NCI-H774 (cell line): ENCODE measurements at regions not wholly inside any gene's neighbourhood (a gene's known extent, or its start where the extent isn't known, plus 50 kb on each side); places are given as distances from the start of the nearest gene placed in this dataset.
"Not testable (repeated sequence)": the region's sequence is repeated elsewhere in the genome, so short reads cannot be mapped to it uniquely, and the experiment has no call there.

Experiments
- DNase-seq: peaks from one replicate; lab custom pipeline; 2025; lab: John Stamatoyannopoulos, UW

DNA sequence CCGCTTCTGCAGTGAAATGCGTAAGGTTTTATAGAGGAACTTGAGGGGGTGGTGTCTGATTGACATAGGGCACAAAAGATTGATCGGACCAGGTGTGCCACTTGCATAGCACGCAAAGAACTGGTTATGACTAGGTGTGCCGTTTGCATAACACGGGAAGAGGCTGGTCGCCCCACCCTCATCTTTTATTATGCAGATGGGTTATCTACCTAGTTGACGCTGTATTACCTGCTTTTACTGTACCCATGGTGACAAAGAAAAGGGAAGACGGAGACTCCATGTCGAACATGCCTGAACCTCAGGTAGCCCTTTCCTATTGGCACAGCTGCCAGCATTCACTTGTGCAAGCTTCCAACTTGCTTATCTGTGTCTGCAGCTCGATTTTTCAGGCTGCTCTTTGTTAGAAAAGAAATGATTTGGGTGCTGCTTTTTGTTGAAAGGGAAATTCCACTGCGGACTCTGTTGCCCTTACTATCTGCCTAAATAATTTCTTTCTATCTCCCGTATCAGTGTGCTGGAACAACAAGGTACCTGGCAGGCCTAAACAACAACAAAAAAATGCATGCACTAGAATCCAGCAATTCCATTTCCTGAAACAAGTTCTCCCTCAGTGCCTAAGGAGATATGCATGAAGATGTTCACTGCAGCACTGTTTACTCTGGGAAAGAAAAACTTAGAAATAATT lies 194.4 kb upstream of the KAZN start:
- no peak for DNase-seq

DNA sequence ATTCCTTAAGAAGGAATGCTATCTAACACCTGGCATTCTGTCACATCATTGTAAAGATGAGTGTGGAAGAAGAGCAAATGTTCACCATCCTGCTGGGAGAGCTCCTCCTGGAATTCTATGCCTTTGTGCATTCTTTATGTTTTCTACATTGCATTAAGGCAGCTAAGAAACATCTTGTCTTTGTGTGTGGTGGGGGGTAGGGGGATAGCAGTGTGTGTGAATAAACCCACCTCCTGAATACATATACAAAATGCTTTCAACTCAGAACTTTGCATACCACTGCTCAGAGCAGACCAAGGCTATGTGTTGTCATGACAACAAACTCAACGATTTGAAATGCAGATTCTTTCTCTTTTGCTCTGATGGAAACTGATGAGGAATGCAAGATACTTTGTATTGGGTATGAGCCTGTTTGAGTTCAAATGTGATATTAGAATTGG lies 193.6 kb upstream of the KAZN start:
- DNase-seq: no peak

DNA sequence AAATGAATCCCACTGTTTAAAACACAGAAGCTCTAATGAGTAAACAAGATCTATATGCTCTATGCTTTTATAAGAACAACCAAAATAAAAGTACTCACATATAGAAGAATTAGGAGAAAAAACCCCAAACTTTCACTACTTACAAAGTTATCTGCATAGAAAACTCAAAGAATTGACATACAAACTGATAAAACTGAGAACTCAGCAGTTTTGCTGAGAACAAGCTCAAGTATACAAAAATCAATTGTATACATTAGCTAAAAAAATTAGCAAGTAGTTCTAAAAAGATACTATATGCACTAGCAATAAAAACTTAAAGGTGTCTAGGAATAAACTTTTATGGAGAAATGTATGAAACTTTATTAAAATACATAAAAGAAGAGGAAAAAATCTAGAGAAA lies 186.2 kb upstream of the KAZN start:
- DNase-seq: no peak

- no peak for DNase-seq
Observed at GRCh38 chr1:14413819-14414490, 184.5 kb upstream of the KAZN start.

GRCh38 chr1:14415396-14415795 lies 183.1 kb upstream of the KAZN start:
- DNase-seq: no peak

DNA sequence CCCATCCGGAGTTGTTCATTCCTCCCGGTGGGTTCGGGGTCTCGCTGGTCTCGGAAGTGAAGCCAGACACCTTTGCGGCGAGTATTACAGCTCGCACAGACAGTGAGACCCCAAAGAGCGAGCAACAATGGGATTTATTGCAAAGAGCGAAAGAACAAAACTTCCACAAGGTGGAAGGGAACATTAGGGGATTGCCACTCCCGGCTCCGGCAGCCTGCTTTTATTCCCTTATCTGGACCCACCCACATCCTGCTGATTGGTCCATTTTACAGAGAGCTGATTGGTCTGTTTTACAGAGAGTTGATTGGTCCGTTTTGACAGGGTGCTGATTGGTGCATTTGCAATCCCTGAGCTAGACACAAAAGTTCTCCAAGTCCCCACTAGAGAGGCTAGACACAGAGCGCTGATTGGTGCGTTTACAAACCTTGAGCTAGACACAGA lies 178.7 kb upstream of the KAZN start:
- DNase-seq: not testable (repeated sequence)

DNA sequence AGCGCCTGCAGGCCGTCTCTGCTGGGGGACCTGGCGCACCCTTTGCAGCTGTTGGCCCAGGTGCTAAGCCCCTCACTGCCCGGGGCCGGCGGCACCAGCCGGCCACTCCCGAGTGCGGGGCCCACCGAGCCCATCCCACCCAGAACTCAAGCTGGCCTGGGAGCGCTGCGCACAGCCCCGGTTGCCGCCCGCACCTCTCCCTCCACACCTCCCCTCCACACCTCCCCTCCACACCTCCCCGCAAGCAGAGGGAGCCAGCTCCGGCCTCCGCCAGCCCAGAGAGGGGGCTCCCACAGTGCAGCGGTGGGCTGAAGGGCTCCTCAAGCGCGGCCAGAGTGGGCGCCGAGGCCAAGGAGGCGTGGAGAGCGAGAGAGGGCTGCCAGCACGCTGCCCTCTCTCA lies 177.8 kb upstream of the KAZN start:
- DNase-seq: no peak

- no peak for DNase-seq
Observed at GRCh38 chr1:14421295-14421976, 177.0 kb upstream of the KAZN start.

GRCh38 chr1:14421977-14422609 lies 176.4 kb upstream of the KAZN start:
- no peak for DNase-seq

DNA sequence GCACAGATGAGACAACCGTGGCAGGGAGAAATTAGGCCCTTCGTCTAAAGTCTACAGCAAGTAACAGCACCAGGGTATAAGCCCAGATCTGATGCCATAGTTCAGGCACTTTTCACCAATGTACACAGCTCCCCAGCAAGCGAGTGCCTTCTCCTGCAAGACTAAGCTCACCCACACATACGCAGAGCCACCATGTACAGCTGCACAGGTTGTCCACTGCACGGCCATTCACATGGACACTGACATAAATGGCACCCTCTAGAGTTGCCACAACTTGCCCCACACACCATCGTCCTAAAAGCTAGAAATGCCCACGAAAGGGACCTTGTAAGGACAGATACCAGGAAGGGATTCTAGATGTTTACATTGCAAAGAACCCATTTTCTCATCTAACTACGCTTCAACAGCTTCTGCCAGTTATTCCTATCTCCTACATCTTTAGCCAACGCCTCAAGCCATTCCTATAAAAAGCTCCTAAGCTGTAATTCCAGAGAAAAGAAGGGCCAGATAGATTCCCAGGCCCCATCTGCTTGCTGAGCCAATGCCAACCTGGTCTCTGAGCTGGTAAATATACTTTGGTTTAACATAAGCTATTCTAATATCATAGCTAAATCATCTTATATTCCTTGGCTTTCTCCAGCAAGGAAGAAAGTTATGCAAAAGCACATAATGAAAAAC lies 174.0 kb upstream of the KAZN start:
- DNase-seq: no peak

DNA sequence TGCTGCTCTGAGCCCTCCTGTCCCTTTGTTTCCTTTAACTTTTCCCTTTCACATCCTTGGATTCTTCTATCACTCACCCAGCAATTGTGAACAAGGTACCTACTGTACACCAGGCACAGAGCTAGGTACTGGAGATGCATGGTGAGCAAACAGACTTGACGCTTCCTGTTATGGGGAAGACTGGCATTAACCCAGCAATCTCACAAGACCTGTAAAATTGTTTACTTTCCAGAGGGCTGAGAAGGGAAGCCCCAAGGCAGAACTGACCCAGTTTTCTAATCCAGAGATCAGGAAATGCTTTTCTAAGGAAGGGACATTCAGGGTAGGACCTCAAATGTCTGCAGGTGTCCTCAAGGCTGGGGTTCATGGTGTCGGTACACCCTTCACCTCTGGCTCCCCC lies 171.6 kb upstream of the KAZN start:
- no peak for DNase-seq

DNA sequence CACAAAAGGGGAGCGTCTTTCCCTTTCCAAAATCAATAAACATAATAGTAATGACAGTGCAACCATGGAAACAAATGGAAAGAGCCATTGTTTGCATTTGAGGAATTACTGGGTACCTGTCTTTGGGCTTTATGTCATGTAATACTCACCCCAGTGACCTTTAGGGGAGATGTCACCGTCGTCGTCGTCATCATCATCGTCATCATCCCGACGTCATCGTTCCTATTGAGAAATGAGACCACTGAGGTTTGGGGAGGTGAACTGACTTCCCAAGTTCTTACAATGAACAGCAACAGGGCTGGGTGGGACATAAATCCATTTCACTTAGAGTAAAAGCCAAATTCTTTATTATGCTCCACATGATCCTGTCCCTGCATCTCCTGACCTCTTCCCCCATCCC lies 168.9 kb upstream of the KAZN start:
- no peak for DNase-seq

GRCh38 chr1:14432728-14433127 lies 165.8 kb upstream of the KAZN start:
- DNase-seq: not testable (repeated sequence)

- DNase-seq: no peak
Observed at GRCh38 chr1:14435368-14436023, 163.0 kb upstream of the KAZN start.

GRCh38 chr1:14437417-14437918 lies 161.0 kb upstream of the KAZN start:
- no peak for DNase-seq

DNA sequence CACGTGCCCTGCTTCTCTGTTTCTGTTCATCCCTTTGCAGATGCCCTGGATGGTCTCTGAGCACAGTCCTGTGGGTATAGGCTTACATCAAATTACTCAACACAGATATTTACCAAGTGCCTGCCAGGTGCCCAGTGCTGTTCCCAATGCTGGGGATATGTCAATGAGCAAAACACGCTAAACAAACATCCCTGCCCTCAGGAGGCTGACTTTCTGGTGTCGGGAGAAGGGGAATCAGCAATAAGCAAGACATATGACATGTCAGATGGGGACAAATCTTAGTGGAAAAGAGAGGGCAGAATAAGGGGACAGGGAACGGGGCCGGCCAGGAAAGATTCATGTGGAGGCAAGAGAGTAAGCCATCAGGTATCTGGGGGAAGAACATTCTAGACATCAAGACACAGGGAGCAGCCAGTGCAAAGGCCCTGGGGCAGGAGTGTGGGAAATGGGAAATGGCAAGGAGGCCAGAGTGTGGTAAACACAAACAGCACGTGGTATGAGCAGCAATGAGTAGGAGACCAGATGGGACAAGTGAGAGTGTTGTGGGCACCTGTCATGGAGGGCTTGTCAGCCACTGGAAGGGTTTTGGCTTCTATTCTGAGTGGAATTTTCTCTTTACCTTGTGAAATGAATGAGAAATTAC lies 160.2 kb upstream of the KAZN start:
- no peak for DNase-seq

- DNase-seq: no peak
Observed at GRCh38 chr1:14439015-14439414, 159.5 kb upstream of the KAZN start.

- no peak for DNase-seq
Observed at GRCh38 chr1:14440166-14440565, 158.3 kb upstream of the KAZN start.

DNA sequence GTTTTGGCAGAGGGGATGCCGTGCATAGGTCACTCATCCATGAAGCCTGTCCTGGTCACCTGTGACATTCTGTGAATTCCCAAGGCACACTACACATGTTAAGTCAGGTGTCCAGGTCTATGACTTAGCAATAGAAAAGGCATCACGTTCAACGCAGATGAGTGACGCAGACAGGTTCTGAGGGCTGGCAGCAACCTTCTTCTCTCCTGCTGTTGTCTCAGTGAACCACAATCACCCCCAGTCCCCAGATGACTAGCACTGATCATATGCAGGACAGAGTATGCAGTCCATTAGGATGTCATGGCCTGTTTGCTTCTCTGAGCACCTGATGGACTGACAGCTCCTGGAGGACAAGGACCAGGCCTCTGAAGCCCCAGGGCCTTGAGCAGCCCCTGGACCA lies 157.8 kb upstream of the KAZN start:
- DNase-seq: no peak

- DNase-seq: no peak
Observed at GRCh38 chr1:14441302-14441741, 157.2 kb upstream of the KAZN start.

GRCh38 chr1:14442669-14443068 lies 155.8 kb upstream of the KAZN start:
- no peak for DNase-seq
